ENCODE measurements at regions not wholly inside any gene's neighbourhood (a gene's known extent, or its start where the extent isn't known, plus 50 kb on each side); places are given as distances from the start of the nearest gene placed in this dataset.

GRCh38 chr5:2388571-2388970 is 362.9 kb downstream of the IRX2 start:
- Histone ChIP-seq H3K4me3 (ENCODE audit: low read length) (no peak overlapping the region), H3F3A (ENCODE audit: low read length, unreplicated experiment) (no peaks in the 10 kb centered on the region), H3K9me2 (replicated peaks; ENCODE audit: low read length) (no peaks in the 10 kb centered on the region), H4K20me1 (ENCODE audit: low read length) (no peaks in the 10 kb centered on the region), H3K9ac (ENCODE audit: low read length) (no peak overlapping the region), H3K27ac (ENCODE audit: low read length) (no peak overlapping the region), H3K4me1 (ENCODE audit: insufficient read depth, low read length) (no peaks in the 10 kb centered on the region), H3K27me3 (ENCODE audit: low read length) (peaks cover 8% of the 10 kb centered on the region; the same call in 1 of the 2 replicates), H3K79me2 (ENCODE audit: low read length) (no peaks in the 10 kb centered on the region), H3K9me3 (ENCODE audit: low read length) (no peaks in the 10 kb centered on the region), H2AFZ (ENCODE audit: low read length) (no peak overlapping the region), H3K36me3 (ENCODE audit: low read depth, low read length) (no peaks in the 10 kb centered on the region), H3K4me2 (ENCODE audit: low read length) (no peak overlapping the region)
- ChIA-PET CTCF (no interaction called here), POLR2A (ENCODE audit: unreplicated experiment) (no interaction called here)
- no TSS peak for BruUV-seq (replicated peaks)
- no peak for DNase-seq
- intact Hi-C loops (cut with micrococcal nuclease) = no loop called here
- TF ChIP-seq EZH2phosphoT487 (IDR thresholded peaks at IDR 0.05; ENCODE audit: borderline replicate concordance, low read length) = no peak
- TF ChIP-seq EZH2 (IDR thresholded peaks at IDR 0.05; ENCODE audit: low read length, unreplicated experiment) = no peak
- TF ChIP-seq CTCF (conservative IDR thresholded peaks at IDR 0.05; ENCODE audit: low read depth, low read length) = no peak
- ATAC-seq = no peak

- Histone ChIP-seq H4K20me1 (ENCODE audit: low read length) (no peaks in the 10 kb centered on the region), H3K27ac (ENCODE audit: low read length) (no peak overlapping the region), H3F3A (ENCODE audit: low read length, unreplicated experiment) (no peaks in the 10 kb centered on the region), H3K4me3 (ENCODE audit: low read length) (no peak overlapping the region), H3K27me3 (ENCODE audit: low read length) (peaks cover 8% of the 10 kb centered on the region; the same call in 1 of the 2 replicates), H2AFZ (ENCODE audit: low read length) (no peak overlapping the region), H3K4me1 (ENCODE audit: insufficient read depth, low read length) (no peaks in the 10 kb centered on the region), H3K36me3 (ENCODE audit: low read depth, low read length) (no peaks in the 10 kb centered on the region), H3K9ac (ENCODE audit: low read length) (no peak overlapping the region), H3K4me2 (ENCODE audit: low read length) (no peak overlapping the region), H3K9me3 (ENCODE audit: low read length) (no peaks in the 10 kb centered on the region), H3K79me2 (ENCODE audit: low read length) (no peaks in the 10 kb centered on the region), H3K9me2 (replicated peaks; ENCODE audit: low read length) (no peaks in the 10 kb centered on the region)
- ChIA-PET CTCF (no interaction called here), POLR2A (ENCODE audit: unreplicated experiment) (no interaction called here)
- BruUV-seq (replicated peaks) = no TSS peak
- TF ChIP-seq CTCF (conservative IDR thresholded peaks at IDR 0.05; ENCODE audit: low read depth, low read length) (no peak), EZH2 (IDR thresholded peaks at IDR 0.05; ENCODE audit: low read length, unreplicated experiment) (no peak)
- ATAC-seq = no peak
- DNase-seq = no peak
- intact Hi-C loops (cut with micrococcal nuclease) = no loop called here
Measured at GRCh38 chr5:2387634-2388325, 363.7 kb downstream of the IRX2 start.

GRCh38 chr5:2387250-2387633 is 364.2 kb downstream of the IRX2 start:
- Histone ChIP-seq H3K4me2 (ENCODE audit: low read length) (no peak overlapping the region), H3K4me3 (ENCODE audit: low read length) (no peak overlapping the region), H3K9me3 (ENCODE audit: low read length) (no peaks in the 10 kb centered on the region), H3K36me3 (ENCODE audit: low read depth, low read length) (no peaks in the 10 kb centered on the region), H3K79me2 (ENCODE audit: low read length) (no peaks in the 10 kb centered on the region), H3F3A (ENCODE audit: low read length, unreplicated experiment) (no peaks in the 10 kb centered on the region), H3K27me3 (ENCODE audit: low read length) (peaks cover 8% of the 10 kb centered on the region; the same call in 1 of the 2 replicates), H3K9me2 (replicated peaks; ENCODE audit: low read length) (no peaks in the 10 kb centered on the region), H3K4me1 (ENCODE audit: insufficient read depth, low read length) (no peaks in the 10 kb centered on the region), H3K27ac (ENCODE audit: low read length) (no peak overlapping the region), H3K9ac (ENCODE audit: low read length) (no peak overlapping the region), H2AFZ (ENCODE audit: low read length) (no peak overlapping the region), H4K20me1 (ENCODE audit: low read length) (no peaks in the 10 kb centered on the region)
- DNase-seq (no peak), ATAC-seq (no peak)
- POLR2A ChIA-PET (ENCODE audit: unreplicated experiment) = no interaction called here
- CTCF ChIA-PET = no interaction called here
- intact Hi-C loops (cut with micrococcal nuclease) = no loop called here
- TF ChIP-seq CTCF (conservative IDR thresholded peaks at IDR 0.05; ENCODE audit: low read depth, low read length) (no peak), EZH2phosphoT487 (IDR thresholded peaks at IDR 0.05; ENCODE audit: borderline replicate concordance, low read length) (no peak), EZH2 (IDR thresholded peaks at IDR 0.05; ENCODE audit: low read length, unreplicated experiment) (no peak)
- BruUV-seq (replicated peaks) = no TSS peak
